Fibroblast of skin of right biceps (primary cell): ENCODE measurements at regions not wholly inside any gene's neighbourhood (a gene's known extent, or its start where the extent isn't known, plus 50 kb on each side); places are given as distances from the start of the nearest gene placed in this dataset.

Experiments used
- DNase-seq: peaks from one replicate; pipeline ENCODE4 v3.0.0-alpha.2; 2013

- DNase-seq = no peak
These were observed 269.5 kb upstream of the N4BP1 start for GRCh38 chr16:48879223-48880122.

GRCh38 chr16:48877946-48878345 is 268.0 kb upstream of the N4BP1 start:
- no peak for DNase-seq

- DNase-seq = no peak
These were observed 260.2 kb upstream of the N4BP1 start for GRCh38 chr16:48870141-48870540.

- DNase-seq = no peak
These were observed 255.5 kb upstream of the N4BP1 start for GRCh38 chr16:48865520-48865919.

- no peak for DNase-seq
These were observed 254.1 kb upstream of the N4BP1 start for GRCh38 chr16:48864055-48864454.

- DNase-seq = peak; percentile 16
These were observed 252.1 kb upstream of the N4BP1 start for GRCh38 chr16:48862087-48862532.

GRCh38 chr16:48860341-48860740 is 250.4 kb upstream of the N4BP1 start:
- no peak for DNase-seq

GRCh38 chr16:48852951-48853350 is 243.0 kb upstream of the N4BP1 start:
- DNase-seq = no peak

GRCh38 chr16:48852458-48852857 is 242.5 kb upstream of the N4BP1 start:
- no peak for DNase-seq

- DNase-seq = no peak
These were observed 240.3 kb upstream of the N4BP1 start for GRCh38 chr16:48850097-48850770.

GRCh38 chr16:48846277-48846676 is 236.3 kb upstream of the N4BP1 start:
- no peak for DNase-seq

- DNase-seq = no peak
These were observed 235.3 kb upstream of the N4BP1 start for GRCh38 chr16:48845261-48845660.

GRCh38 chr16:48838349-48838748 is 228.4 kb upstream of the N4BP1 start:
- no peak for DNase-seq

GRCh38 chr16:48836636-48837035 is 226.7 kb upstream of the N4BP1 start:
- no peak for DNase-seq

GRCh38 chr16:48836067-48836466 is 226.1 kb upstream of the N4BP1 start:
- no peak for DNase-seq

GRCh38 chr16:48834576-48834975 is 224.6 kb upstream of the N4BP1 start:
- no peak for DNase-seq

GRCh38 chr16:48833461-48833860 is 223.5 kb upstream of the N4BP1 start:
- DNase-seq = no peak

GRCh38 chr16:48831076-48831722 is 221.2 kb upstream of the N4BP1 start:
- DNase-seq = no peak

- DNase-seq = no peak
These were observed 219.6 kb upstream of the N4BP1 start for GRCh38 chr16:48829336-48830310.

- DNase-seq = no peak
These were observed 214.3 kb upstream of the N4BP1 start for GRCh38 chr16:48824271-48824670.

- no peak for DNase-seq
These were observed 212.5 kb upstream of the N4BP1 start for GRCh38 chr16:48822431-48822830.

- no peak for DNase-seq
These were observed 210.4 kb upstream of the N4BP1 start for GRCh38 chr16:48820379-48820778.
